HEK293 (cell line): ENCODE measurements at regions not wholly inside any gene's neighbourhood (a gene's known extent, or its start where the extent isn't known, plus 50 kb on each side); places are given as distances from the start of the nearest gene placed in this dataset.

Experiments
- CTCF ChIA-PET: fragments of 350-600 bp; formaldehyde crosslinking; extraction: SDS; loops from one replicate; lab custom pipeline; 2021; ENCODE audit warnings: antibody characterized with exemption; lab: Yijun Ruan, JAX
- POLR2A ChIA-PET: fragments of 300-600 bp; formaldehyde crosslinking; extraction: SDS; loops from one replicate; lab custom pipeline; 2020; ENCODE audit warnings: antibody characterized with exemption, inconsistent platforms; lab: Yijun Ruan, JAX
- H3K27ac ChIP-seq: fragments of 200-500 bp; sonication (Bioruptor generic); 2 replicates; pipeline ENCODE4 v1.5.1; 2014; ENCODE audit warnings: low read depth, low read length, control low read depth, inconsistent platforms; ENCODE audit errors: extremely low read depth
- H3K36me3 ChIP-seq, 2 experiments: fragments of 200-500 bp in 1 of 2; sonication (Bioruptor generic) in 1 of 2; 1 replicate in 1 of 2; 2 replicates in 1 of 2; pipeline ENCODE4 v1.5.1; 2014 to 2017; ENCODE audit warnings: inconsistent platforms in 2 of 2, low read length in 2 of 2; ENCODE audit not compliant: control insufficient read depth in 2 of 2, insufficient read depth in 1 of 2
- H3K4me1 ChIP-seq: fragments of 200-500 bp; sonication (Bioruptor generic); 2 replicates; pipeline ENCODE4 v1.5.1; 2014; ENCODE audit warnings: mild to moderate bottlenecking, low read length, inconsistent platforms; ENCODE audit not compliant: control insufficient read depth, insufficient read depth
- H3K4me3 ChIP-seq: 2 replicates; pipeline ENCODE4 v1.5.1; 2011; ENCODE audit warnings: low read depth, mild to moderate bottlenecking, control low read depth, low read length, moderate library complexity
- H3K9me3 ChIP-seq: fragments of 200-500 bp; sonication (Bioruptor generic); 2 replicates; pipeline ENCODE4 v1.5.1; 2014; ENCODE audit warnings: low read depth, low read length, inconsistent platforms; ENCODE audit not compliant: control insufficient read depth, insufficient read depth
- GLIS1 ChIP-seq: fragments of 450-650 bp; formaldehyde crosslinking; IDR thresholded peaks from 2 replicates; pipeline ENCODE4 v1.5.1; 2016; ENCODE audit warnings: missing biosample characterization, missing genetic modification characterization
- GLIS2 ChIP-seq: fragments of 450-650 bp; formaldehyde crosslinking; IDR thresholded peaks from 2 replicates; pipeline ENCODE4 v1.5.1; 2016; ENCODE audit warnings: missing biosample characterization, missing genetic modification characterization
- KLF7 ChIP-seq: fragments of 450-650 bp; formaldehyde crosslinking; IDR thresholded peaks from 2 replicates; pipeline ENCODE4 v1.5.1; 2016; ENCODE audit warnings: missing biosample characterization, missing genetic modification characterization, borderline replicate concordance
- KLF8 ChIP-seq: fragments of 450-650 bp; formaldehyde crosslinking; IDR thresholded peaks from 2 replicates; pipeline ENCODE4 v1.5.1; 2016; ENCODE audit warnings: missing biosample characterization, missing genetic modification characterization
- SETDB1 ChIP-seq: IDR thresholded peaks from one replicate; pipeline ENCODE4 v1.6.1; 2017; ENCODE audit warnings: mild to moderate bottlenecking, low read length, moderate library complexity, mixed read lengths; ENCODE audit not compliant: insufficient read length
- SP3 ChIP-seq: fragments of 450-650 bp; formaldehyde crosslinking; IDR thresholded peaks from 2 replicates; pipeline ENCODE4 v1.5.1; 2016; ENCODE audit warnings: missing biosample characterization, missing genetic modification characterization
- ZFP3 ChIP-seq: fragments of 450-650 bp; formaldehyde crosslinking; IDR thresholded peaks from 2 replicates; pipeline ENCODE4 v1.5.1; 2016; ENCODE audit warnings: low read depth, missing biosample characterization, missing genetic modification characterization
- ZNF292 ChIP-seq: fragments of 450-650 bp; formaldehyde crosslinking; IDR thresholded peaks from 2 replicates; pipeline ENCODE4 v1.5.1; 2016; ENCODE audit warnings: low read depth, missing biosample characterization, missing genetic modification characterization, borderline replicate concordance
- ZNF433 ChIP-seq: fragments of 450-650 bp; formaldehyde crosslinking; IDR thresholded peaks from 2 replicates; pipeline ENCODE4 v1.5.1; 2016; ENCODE audit warnings: missing biosample characterization, missing genetic modification characterization, low read depth
- ZNF514 ChIP-seq: fragments of 450-650 bp; formaldehyde crosslinking; IDR thresholded peaks from 2 replicates; pipeline ENCODE4 v1.5.1; 2016; ENCODE audit warnings: missing biosample characterization, missing genetic modification characterization
- ZNF560 ChIP-seq: fragments of 450-650 bp; formaldehyde crosslinking; IDR thresholded peaks from 2 replicates; pipeline ENCODE4 v1.5.1; 2017; ENCODE audit warnings: missing biosample characterization, missing genetic modification characterization, borderline replicate concordance
- ZNF600 ChIP-seq: fragments of 450-650 bp; formaldehyde crosslinking; IDR thresholded peaks from 2 replicates; pipeline ENCODE4 v1.5.1; 2016; ENCODE audit warnings: missing biosample characterization, missing genetic modification characterization
- ZNF624 ChIP-seq: fragments of 450-650 bp; formaldehyde crosslinking; IDR thresholded peaks from 2 replicates; pipeline ENCODE4 v1.5.1; 2017; ENCODE audit warnings: missing biosample characterization, missing genetic modification characterization
- ZNF654 ChIP-seq: fragments of 450-650 bp; formaldehyde crosslinking; IDR thresholded peaks from 2 replicates; pipeline ENCODE4 v1.5.1; 2016; ENCODE audit warnings: low read depth, missing biosample characterization, missing genetic modification characterization
- ZNF660 ChIP-seq: fragments of 450-650 bp; IDR thresholded peaks from 2 replicates; pipeline ENCODE4 v1.5.1; 2018; ENCODE audit warnings: missing biosample characterization, mild to moderate bottlenecking, missing genetic modification characterization
- ZNF776 ChIP-seq: fragments of 450-650 bp; formaldehyde crosslinking; IDR thresholded peaks from 2 replicates; pipeline ENCODE4 v1.5.0; 2017; ENCODE audit warnings: missing biosample characterization, missing genetic modification characterization, borderline replicate concordance
- TF ChIP-seq, protein P1 (sequence below): fragments of 450-650 bp; formaldehyde crosslinking; IDR thresholded peaks from 2 replicates; pipeline ENCODE4 v1.5.1; 2016; ENCODE audit warnings: missing biosample characterization, missing genetic modification characterization, low read depth
- TF ChIP-seq, protein P2 (sequence below): fragments of 450-650 bp; formaldehyde crosslinking; IDR thresholded peaks from 2 replicates; pipeline ENCODE4 v1.5.1; 2016; ENCODE audit warnings: missing biosample characterization, missing genetic modification characterization
- TF ChIP-seq, protein P3 (sequence below): fragments of 450-650 bp; formaldehyde crosslinking; IDR thresholded peaks from 2 replicates; pipeline ENCODE4 v1.5.1; 2016; ENCODE audit warnings: missing biosample characterization, missing genetic modification characterization

DNA sequence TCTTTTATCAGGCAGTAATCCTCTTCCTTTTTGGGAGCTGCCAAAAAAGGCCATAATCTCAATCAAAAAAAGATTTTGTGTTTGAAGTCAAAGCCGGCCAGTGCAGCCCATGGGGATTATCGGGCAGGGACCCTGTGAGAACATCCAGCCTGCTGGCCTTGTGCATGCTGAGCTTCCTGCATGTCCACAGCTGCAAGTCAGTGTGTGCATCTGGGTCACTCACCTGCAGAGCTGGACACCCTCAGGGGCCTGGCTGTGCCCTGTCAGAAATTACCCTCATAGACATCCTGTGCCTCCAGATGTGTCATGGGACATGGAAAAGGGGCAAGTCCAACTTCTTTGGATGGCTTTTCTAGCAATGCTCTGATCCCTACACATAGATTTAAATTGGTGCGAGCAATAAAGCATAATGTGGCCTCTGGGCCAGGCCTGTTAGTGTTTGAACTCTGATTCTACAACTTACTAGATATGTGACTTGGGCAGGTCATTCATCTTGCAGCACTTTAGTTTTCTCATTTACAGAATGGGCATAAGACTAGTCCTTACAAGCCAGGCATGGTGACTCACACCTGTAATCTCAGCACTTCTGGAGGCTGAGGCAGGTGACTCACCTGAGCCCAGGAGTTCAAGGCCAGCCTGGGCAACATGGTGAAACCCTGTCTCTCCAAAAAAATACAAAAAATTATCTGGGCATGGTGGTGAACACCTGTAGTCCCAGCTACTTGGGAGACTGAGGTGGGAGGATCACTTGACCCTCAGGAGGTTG is 81.6 kb upstream of the LARGE1 start:
- H3K36me3 ChIP-seq: no peaks in the 10 kb centered on the region
- no peaks in the 10 kb centered on the region for H3K4me1 ChIP-seq
- no peak overlapping the region for H3K27ac ChIP-seq
- H3K4me3 ChIP-seq: no peak overlapping the region
- TF ChIP-seq KLF7 (tag by site-specific recombination): no peak
- TF ChIP-seq, protein P1, sequence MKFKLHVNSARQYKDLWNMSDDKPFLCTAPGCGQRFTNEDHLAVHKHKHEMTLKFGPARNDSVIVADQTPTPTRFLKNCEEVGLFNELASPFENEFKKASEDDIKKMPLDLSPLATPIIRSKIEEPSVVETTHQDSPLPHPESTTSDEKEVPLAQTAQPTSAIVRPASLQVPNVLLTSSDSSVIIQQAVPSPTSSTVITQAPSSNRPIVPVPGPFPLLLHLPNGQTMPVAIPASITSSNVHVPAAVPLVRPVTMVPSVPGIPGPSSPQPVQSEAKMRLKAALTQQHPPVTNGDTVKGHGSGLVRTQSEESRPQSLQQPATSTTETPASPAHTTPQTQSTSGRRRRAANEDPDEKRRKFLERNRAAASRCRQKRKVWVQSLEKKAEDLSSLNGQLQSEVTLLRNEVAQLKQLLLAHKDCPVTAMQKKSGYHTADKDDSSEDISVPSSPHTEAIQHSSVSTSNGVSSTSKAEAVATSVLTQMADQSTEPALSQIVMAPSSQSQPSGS: no peak
- no peak for TF ChIP-seq GLIS2 (tag by site-specific recombination)
- TF ChIP-seq ZNF776 (tag by site-specific recombination): no peak
- no peak for TF ChIP-seq ZNF600 (tag by site-specific recombination)
- no peak for TF ChIP-seq ZNF560 (tag by site-specific recombination)
- TF ChIP-seq KLF8 (tag by site-specific recombination): no peak
- TF ChIP-seq ZNF624 (tag by site-specific recombination): no peak
- no peak for TF ChIP-seq ZNF292 (tag by site-specific recombination)
- no peak for TF ChIP-seq SP3 (tag by site-specific recombination)
- TF ChIP-seq GLIS1 (tag by site-specific recombination): no peak
- no peak for TF ChIP-seq ZNF654 (tag by site-specific recombination)
- no peak for TF ChIP-seq ZNF660 (tag by site-specific recombination)
- ChIA-PET POLR2A (no interaction called here), CTCF (no interaction called here)
- H3K9me3 ChIP-seq: no peaks in the 10 kb centered on the region

DNA sequence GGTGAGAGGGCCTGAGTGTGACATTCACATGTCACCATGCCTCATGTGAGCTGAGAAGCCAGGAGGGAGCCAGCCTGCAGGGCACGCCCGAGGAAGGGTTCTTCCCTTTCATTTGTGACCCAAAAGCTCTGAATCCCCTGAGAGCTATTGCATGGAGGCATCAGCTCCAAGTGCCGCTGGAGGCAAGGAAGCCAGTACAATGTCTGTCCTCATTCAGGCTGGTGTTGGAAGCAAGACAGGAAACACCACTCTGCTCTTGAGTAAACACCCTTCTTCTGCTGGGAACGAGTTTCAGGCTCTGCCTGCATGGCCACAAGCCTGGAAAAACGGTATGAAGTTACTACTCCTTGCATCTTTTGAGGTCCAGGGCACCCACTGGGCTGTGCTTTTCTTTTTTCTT is 83.8 kb upstream of the LARGE1 start:
- no peaks in the 10 kb centered on the region for H3K36me3 ChIP-seq
- ChIA-PET CTCF (no interaction called here), POLR2A (no interaction called here)
- H3K4me1 ChIP-seq: no peaks in the 10 kb centered on the region
- H3K9me3 ChIP-seq: no peaks in the 10 kb centered on the region
- H3K27ac ChIP-seq: no peak overlapping the region
- TF ChIP-seq, protein P2, sequence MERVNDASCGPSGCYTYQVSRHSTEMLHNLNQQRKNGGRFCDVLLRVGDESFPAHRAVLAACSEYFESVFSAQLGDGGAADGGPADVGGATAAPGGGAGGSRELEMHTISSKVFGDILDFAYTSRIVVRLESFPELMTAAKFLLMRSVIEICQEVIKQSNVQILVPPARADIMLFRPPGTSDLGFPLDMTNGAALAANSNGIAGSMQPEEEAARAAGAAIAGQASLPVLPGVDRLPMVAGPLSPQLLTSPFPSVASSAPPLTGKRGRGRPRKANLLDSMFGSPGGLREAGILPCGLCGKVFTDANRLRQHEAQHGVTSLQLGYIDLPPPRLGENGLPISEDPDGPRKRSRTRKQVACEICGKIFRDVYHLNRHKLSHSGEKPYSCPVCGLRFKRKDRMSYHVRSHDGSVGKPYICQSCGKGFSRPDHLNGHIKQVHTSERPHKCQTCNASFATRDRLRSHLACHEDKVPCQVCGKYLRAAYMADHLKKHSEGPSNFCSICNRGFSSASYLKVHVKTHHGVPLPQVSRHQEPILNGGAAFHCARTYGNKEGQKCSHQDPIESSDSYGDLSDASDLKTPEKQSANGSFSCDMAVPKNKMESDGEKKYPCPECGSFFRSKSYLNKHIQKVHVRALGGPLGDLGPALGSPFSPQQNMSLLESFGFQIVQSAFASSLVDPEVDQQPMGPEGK (tag by site-specific recombination): no peak
- TF ChIP-seq ZNF514 (tag by site-specific recombination) (no peak), SETDB1 (no peak), ZNF433 (no peak)
- no peak overlapping the region for H3K4me3 ChIP-seq

DNA sequence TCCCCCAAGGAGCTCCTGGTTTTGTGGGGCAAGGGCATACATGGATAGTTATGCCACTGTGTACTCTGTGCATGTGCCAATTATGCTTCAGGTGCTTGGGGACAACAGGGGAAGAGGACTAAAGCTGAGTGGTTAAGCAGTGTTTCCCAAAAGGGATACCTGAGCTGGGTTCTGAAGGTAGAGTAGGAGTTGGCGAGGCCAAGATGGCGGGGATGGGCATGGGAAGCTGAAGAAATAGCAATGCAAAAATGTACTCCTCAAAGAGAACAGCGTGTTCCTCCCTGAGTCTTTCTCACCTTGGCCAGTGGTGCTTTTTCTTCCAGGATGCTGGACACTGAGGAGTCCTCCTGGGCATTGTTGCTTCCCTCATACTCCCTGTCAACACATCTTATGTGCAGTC is 90.0 kb upstream of the LARGE1 start:
- Histone ChIP-seq H3K4me3 (no peak overlapping the region), H3K36me3 (no peaks in the 10 kb centered on the region), H3K4me1 (no peaks in the 10 kb centered on the region), H3K9me3 (no peaks in the 10 kb centered on the region; the same call in 1 of the 2 replicates), H3K27ac (no peak overlapping the region)
- POLR2A ChIA-PET: no interaction called here
- peak; percentile 58; the same call in 1 of the 2 replicates for TF ChIP-seq ZFP3
- TF ChIP-seq, protein P3, sequence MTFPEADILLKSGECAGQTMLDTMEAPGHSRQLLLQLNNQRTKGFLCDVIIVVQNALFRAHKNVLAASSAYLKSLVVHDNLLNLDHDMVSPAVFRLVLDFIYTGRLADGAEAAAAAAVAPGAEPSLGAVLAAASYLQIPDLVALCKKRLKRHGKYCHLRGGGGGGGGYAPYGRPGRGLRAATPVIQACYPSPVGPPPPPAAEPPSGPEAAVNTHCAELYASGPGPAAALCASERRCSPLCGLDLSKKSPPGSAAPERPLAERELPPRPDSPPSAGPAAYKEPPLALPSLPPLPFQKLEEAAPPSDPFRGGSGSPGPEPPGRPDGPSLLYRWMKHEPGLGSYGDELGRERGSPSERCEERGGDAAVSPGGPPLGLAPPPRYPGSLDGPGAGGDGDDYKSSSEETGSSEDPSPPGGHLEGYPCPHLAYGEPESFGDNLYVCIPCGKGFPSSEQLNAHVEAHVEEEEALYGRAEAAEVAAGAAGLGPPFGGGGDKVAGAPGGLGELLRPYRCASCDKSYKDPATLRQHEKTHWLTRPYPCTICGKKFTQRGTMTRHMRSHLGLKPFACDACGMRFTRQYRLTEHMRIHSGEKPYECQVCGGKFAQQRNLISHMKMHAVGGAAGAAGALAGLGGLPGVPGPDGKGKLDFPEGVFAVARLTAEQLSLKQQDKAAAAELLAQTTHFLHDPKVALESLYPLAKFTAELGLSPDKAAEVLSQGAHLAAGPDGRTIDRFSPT: no peak
- CTCF ChIA-PET: interaction anchor here (0.9 kb wide), 1 partner anchor 87 kb away, joined by 3 read pairs; no protein-coding TSS in a partner anchor
